OCI-LY1 (cell line): ENCODE measurements at regions not wholly inside any gene's neighbourhood (a gene's known extent, or its start where the extent isn't known, plus 50 kb on each side); places are given as distances from the start of the nearest gene placed in this dataset.

Source experiments
- H2AFZ ChIP-seq: fragments of 200-600 bp; sonication (generic), shearing (Covaris generic); 2 replicates; pipeline ENCODE4 v1.6.0; 2014; ENCODE audit warnings: antibody characterized with exemption, mild to moderate bottlenecking, low read length
- H3F3A ChIP-seq: fragments of 200-600 bp; sonication (generic), shearing (Covaris generic); 2 replicates; pipeline ENCODE4 v1.6.0; 2014; ENCODE audit warnings: mild to moderate bottlenecking, antibody characterized with exemption, low read length, moderate library complexity; ENCODE audit not compliant: insufficient read depth
- H3K27ac ChIP-seq: fragments of 200-600 bp; sonication (generic); 2 replicates; pipeline ENCODE4 v1.5.1; 2014; ENCODE audit warnings: low read length, mixed run types, mild to moderate bottlenecking, low read depth; ENCODE audit not compliant: poor library complexity, severe bottlenecking
- H3K27me3 ChIP-seq: fragments of 200-600 bp; sonication (generic); 2 replicates; pipeline ENCODE4 v1.6.0; 2014; ENCODE audit warnings: antibody characterized with exemption, mild to moderate bottlenecking, low read length, moderate library complexity; ENCODE audit not compliant: insufficient read depth
- H3K36me3 ChIP-seq: fragments of 200-600 bp; sonication (generic); 2 replicates; pipeline ENCODE4 v1.6.1; 2014; ENCODE audit warnings: mild to moderate bottlenecking, antibody characterized with exemption, low read length, moderate library complexity, mixed read lengths; ENCODE audit not compliant: insufficient read depth
- H3K4me1 ChIP-seq: fragments of 200-600 bp; sonication (generic); 2 replicates; pipeline ENCODE4 v1.5.1; 2014; ENCODE audit warnings: mild to moderate bottlenecking, low read length, moderate library complexity; ENCODE audit not compliant: insufficient read depth, severe bottlenecking
- H3K4me2 ChIP-seq: fragments of 200-600 bp; sonication (generic), shearing (Covaris generic); 2 replicates; pipeline ENCODE4 v1.6.1; 2014; ENCODE audit warnings: low read length
- H3K4me3 ChIP-seq: fragments of 200-600 bp; sonication (generic); 2 replicates; pipeline ENCODE4 v1.5.1; 2014; ENCODE audit warnings: low read length, low read depth, mild to moderate bottlenecking, mixed read lengths; ENCODE audit not compliant: poor library complexity, severe bottlenecking
- H3K79me2 ChIP-seq: fragments of 200-600 bp; shearing (Covaris generic); 2 replicates; pipeline ENCODE4 v1.6.1; 2016; ENCODE audit warnings: mixed run types, low read length, mixed read lengths; ENCODE audit not compliant: insufficient read depth
- H3K9ac ChIP-seq: fragments of 200-600 bp; sonication (generic), shearing (Covaris generic); 2 replicates; pipeline ENCODE4 v1.6.1; 2014; ENCODE audit warnings: mild to moderate bottlenecking, low read length, mixed read lengths
- H3K9me2 ChIP-seq: fragments of 200-600 bp; sonication (generic), shearing (Covaris generic); 2 replicates; pipeline ENCODE4 v1.6.1; 2014; ENCODE audit warnings: low read depth, mild to moderate bottlenecking, low read length, mixed read lengths
- H3K9me3 ChIP-seq: fragments of 200-600 bp; shearing (Covaris generic); 2 replicates; pipeline ENCODE4 v1.6.1; 2014; ENCODE audit warnings: low read length, mixed read lengths
- H4K20me1 ChIP-seq: fragments of 200-600 bp; sonication (generic), shearing (Covaris generic); 2 replicates; pipeline ENCODE4 v1.6.0; 2016; ENCODE audit warnings: mild to moderate bottlenecking, low read length; ENCODE audit not compliant: insufficient read depth
- EZH2 ChIP-seq: fragments of 200-600 bp; sonication (generic), shearing (Covaris generic); IDR thresholded peaks from 2 replicates; pipeline ENCODE4 v1.8.0; 2017; ENCODE audit warnings: borderline replicate concordance, mixed run types, mild to moderate bottlenecking, antibody characterized with exemption, low read length, moderate library complexity, mixed read lengths
- TF ChIP-seq, protein P1 (sequence below): fragments of 200-600 bp; sonication (generic), shearing (Covaris generic); IDR thresholded peaks from 2 replicates; pipeline ENCODE4 v1.5.1; 2017; ENCODE audit warnings: mild to moderate bottlenecking, antibody characterized with exemption, low read length, moderate library complexity, mixed read lengths

- Histone ChIP-seq H3K79me2 (no peaks in the 10 kb centered on the region), H3K27me3 (no peaks in the 10 kb centered on the region; the same call in 1 of the 2 replicates), H3K4me2 (no peak overlapping the region), H3K27ac (no peak overlapping the region), H3F3A (no peaks in the 10 kb centered on the region), H3K4me3 (no peak overlapping the region), H2AFZ (no peak overlapping the region), H3K9me2 (no peaks in the 10 kb centered on the region), H3K4me1 (no peaks in the 10 kb centered on the region), H3K36me3 (no peaks in the 10 kb centered on the region), H3K9ac (no peak overlapping the region), H4K20me1 (no peaks in the 10 kb centered on the region), H3K9me3 (no peaks in the 10 kb centered on the region)
- TF ChIP-seq, protein P1, sequence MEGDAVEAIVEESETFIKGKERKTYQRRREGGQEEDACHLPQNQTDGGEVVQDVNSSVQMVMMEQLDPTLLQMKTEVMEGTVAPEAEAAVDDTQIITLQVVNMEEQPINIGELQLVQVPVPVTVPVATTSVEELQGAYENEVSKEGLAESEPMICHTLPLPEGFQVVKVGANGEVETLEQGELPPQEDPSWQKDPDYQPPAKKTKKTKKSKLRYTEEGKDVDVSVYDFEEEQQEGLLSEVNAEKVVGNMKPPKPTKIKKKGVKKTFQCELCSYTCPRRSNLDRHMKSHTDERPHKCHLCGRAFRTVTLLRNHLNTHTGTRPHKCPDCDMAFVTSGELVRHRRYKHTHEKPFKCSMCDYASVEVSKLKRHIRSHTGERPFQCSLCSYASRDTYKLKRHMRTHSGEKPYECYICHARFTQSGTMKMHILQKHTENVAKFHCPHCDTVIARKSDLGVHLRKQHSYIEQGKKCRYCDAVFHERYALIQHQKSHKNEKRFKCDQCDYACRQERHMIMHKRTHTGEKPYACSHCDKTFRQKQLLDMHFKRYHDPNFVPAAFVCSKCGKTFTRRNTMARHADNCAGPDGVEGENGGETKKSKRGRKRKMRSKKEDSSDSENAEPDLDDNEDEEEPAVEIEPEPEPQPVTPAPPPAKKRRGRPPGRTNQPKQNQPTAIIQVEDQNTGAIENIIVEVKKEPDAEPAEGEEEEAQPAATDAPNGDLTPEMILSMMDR, result no peak
- no peak for TF ChIP-seq EZH2
Observed at GRCh38 chr6:110526726-110527125, 50.3 kb upstream of the SLC22A16 start.
